ENCODE measurements at regions not wholly inside any gene's neighbourhood (a gene's known extent, or its start where the extent isn't known, plus 50 kb on each side); places are given as distances from the start of the nearest gene placed in this dataset.

DNA sequence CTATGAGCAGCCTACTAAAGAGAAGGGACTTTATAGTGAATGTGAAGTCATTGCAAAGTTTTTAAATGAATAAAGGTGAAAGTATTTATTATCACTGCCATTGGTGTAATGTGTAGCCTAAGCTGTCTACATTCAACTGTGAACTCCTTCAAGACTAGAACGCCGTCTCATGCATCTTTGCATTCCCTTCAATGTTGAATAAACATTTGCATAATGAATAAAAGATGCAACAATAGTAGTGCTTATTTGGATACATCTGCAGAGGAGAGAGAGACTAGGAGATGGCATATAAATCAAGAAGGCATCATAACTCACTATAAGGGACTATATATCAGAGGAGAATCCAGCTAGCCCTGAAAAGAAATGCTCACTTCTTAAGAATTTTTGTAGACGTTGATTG is 1623.8 kb upstream of the TENM3 start:
- no peaks in the 10 kb centered on the region for H3K27me3 Mint-ChIP-seq (ENCODE audit: unreplicated experiment)
- no peaks in the 10 kb centered on the region for H3K4me1 Mint-ChIP-seq (ENCODE audit: unreplicated experiment)
- no peaks in the 10 kb centered on the region for H3K36me3 Mint-ChIP-seq (ENCODE audit: unreplicated experiment)
- TF ChIP-seq, protein P1, sequence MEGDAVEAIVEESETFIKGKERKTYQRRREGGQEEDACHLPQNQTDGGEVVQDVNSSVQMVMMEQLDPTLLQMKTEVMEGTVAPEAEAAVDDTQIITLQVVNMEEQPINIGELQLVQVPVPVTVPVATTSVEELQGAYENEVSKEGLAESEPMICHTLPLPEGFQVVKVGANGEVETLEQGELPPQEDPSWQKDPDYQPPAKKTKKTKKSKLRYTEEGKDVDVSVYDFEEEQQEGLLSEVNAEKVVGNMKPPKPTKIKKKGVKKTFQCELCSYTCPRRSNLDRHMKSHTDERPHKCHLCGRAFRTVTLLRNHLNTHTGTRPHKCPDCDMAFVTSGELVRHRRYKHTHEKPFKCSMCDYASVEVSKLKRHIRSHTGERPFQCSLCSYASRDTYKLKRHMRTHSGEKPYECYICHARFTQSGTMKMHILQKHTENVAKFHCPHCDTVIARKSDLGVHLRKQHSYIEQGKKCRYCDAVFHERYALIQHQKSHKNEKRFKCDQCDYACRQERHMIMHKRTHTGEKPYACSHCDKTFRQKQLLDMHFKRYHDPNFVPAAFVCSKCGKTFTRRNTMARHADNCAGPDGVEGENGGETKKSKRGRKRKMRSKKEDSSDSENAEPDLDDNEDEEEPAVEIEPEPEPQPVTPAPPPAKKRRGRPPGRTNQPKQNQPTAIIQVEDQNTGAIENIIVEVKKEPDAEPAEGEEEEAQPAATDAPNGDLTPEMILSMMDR (IDR thresholded peaks at IDR 0.05), result no peak
- no peak overlapping the region for H3K27ac Mint-ChIP-seq (ENCODE audit: unreplicated experiment)
- DNase-seq (ENCODE audit: extremely low spot score, unreplicated experiment), result no peak
- no peaks in the 10 kb centered on the region for H3K9me3 Mint-ChIP-seq (ENCODE audit: unreplicated experiment)
- no peak overlapping the region for H3K4me3 Mint-ChIP-seq (ENCODE audit: unreplicated experiment)

DNA sequence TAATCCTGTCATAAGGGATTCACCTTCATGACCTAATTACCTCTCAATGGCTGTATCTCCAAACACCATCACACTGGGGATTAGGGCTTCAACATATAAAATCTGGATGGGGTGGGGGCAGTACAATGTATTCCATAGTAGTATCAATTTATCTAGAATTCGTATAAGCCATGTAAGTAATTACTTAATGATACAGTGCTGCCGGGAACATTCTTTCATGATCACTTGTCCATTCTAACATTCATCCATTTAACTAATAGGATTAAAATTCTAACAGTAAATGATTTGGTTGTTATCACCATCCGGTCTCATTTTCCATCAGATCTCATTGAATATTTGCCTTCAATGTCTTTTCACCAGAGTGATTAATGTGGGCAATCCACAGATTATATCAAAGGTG is 1620.9 kb upstream of the TENM3 start:
- H3K9me3 Mint-ChIP-seq (ENCODE audit: unreplicated experiment), result no peaks in the 10 kb centered on the region
- DNase-seq (ENCODE audit: extremely low spot score, unreplicated experiment), result no peak
- H3K4me3 Mint-ChIP-seq (ENCODE audit: unreplicated experiment), result no peak overlapping the region
- H3K27me3 Mint-ChIP-seq (ENCODE audit: unreplicated experiment), result no peaks in the 10 kb centered on the region
- TF ChIP-seq, protein P1 (IDR thresholded peaks at IDR 0.05), result no peak
- H3K27ac Mint-ChIP-seq (ENCODE audit: unreplicated experiment), result no peak overlapping the region
- H3K4me1 Mint-ChIP-seq (ENCODE audit: unreplicated experiment), result no peaks in the 10 kb centered on the region
- H3K36me3 Mint-ChIP-seq (ENCODE audit: unreplicated experiment), result no peaks in the 10 kb centered on the region

DNA sequence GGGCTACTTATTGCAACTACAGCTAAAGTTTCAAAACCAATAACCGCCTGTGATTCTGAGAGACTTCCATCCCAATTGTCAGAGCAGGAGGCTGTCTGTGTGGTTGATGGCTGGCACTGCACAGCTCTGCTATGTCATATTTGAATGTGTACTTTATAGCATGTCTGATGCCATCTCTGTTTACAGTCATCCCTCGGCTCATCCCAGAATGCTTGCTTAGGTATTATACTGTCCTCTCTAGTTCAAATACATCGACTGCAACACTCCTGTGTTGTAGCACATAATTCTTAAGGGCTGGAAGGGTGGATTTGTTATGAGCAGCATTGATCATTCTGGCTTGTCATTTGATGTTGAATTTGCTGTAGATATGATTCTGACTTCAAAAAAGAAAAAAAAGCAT is 1617.5 kb upstream of the TENM3 start:
- H3K4me3 Mint-ChIP-seq (ENCODE audit: unreplicated experiment), result no peak overlapping the region
- H3K9me3 Mint-ChIP-seq (ENCODE audit: unreplicated experiment), result no peaks in the 10 kb centered on the region
- H3K4me1 Mint-ChIP-seq (ENCODE audit: unreplicated experiment), result no peaks in the 10 kb centered on the region

DNA sequence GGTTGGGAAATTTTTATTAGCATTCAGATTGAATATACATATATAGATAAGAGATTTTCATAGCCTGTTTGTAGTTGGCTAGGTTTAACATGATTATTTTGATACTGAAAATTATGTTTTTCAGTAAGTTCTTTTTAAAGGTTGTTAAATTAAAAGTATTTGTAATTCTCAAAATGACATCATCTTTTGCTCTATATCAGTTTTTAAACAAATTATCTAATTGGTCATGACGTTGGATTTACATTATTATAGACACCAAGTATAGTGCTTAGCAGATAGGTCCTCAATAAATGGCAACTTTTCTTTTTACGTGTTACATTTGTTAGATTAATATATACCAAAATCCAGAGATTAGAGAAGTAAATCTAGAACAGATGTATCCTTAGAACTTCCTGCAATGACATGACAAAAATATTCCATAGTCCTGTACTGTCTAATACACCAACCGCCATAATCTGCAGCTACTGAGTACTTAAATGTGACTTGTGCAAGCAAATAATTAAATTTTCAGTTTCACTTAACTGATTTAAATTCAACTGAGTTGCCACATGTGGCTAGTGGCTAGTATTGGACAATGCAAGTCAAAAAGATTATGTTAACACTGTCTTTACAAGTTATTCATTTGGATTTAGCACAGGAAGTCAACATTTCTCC is 1613.1 kb upstream of the TENM3 start:
- DNase-seq (ENCODE audit: extremely low spot score, unreplicated experiment), result no peak

More for the DNA sequence above, 1617.5 kb upstream of the TENM3 start:
- TF ChIP-seq, protein P1 (IDR thresholded peaks at IDR 0.05), result no peak
- H3K27ac Mint-ChIP-seq (ENCODE audit: unreplicated experiment), result no peak overlapping the region
- no peak for DNase-seq (ENCODE audit: extremely low spot score, unreplicated experiment)
- no peaks in the 10 kb centered on the region for H3K36me3 Mint-ChIP-seq (ENCODE audit: unreplicated experiment)
- H3K27me3 Mint-ChIP-seq (ENCODE audit: unreplicated experiment), result no peaks in the 10 kb centered on the region

DNA sequence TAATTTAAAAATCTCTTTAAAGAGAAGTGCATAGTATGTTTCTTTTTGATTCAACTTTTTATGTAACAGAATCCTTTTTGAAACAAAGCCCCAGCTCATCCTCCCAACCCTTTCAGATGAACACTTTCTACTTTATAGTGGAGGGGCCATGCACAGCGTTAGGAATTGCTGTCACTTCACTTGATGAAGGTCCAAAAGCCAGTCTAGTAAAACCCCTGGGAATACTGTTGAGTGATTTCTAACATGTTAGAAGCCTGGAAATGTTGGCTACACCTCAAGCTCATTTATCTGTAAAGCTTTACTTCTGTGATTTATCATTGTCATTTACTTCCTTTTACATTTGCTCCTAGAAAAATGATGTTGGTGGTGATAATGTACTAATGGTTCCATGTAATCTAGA is 1608.9 kb upstream of the TENM3 start:
- Mint-ChIP-seq H3K27ac (ENCODE audit: unreplicated experiment) (no peak overlapping the region), H3K9me3 (ENCODE audit: unreplicated experiment) (no peaks in the 10 kb centered on the region), H3K4me1 (ENCODE audit: unreplicated experiment) (peaks cover 4% of the 10 kb centered on the region), H3K36me3 (ENCODE audit: unreplicated experiment) (no peaks in the 10 kb centered on the region), H3K4me3 (ENCODE audit: unreplicated experiment) (no peak overlapping the region), H3K27me3 (ENCODE audit: unreplicated experiment) (peaks cover 2% of the 10 kb centered on the region)
- TF ChIP-seq, protein P1 (IDR thresholded peaks at IDR 0.05), result no peak
- no peak for DNase-seq (ENCODE audit: extremely low spot score, unreplicated experiment)

More for the DNA sequence above, 1613.1 kb upstream of the TENM3 start:
- TF ChIP-seq, protein P1 (IDR thresholded peaks at IDR 0.05), result no peak
- no peak overlapping the region for H3K27ac Mint-ChIP-seq (ENCODE audit: unreplicated experiment)
- no peaks in the 10 kb centered on the region for H3K27me3 Mint-ChIP-seq (ENCODE audit: unreplicated experiment)
- no peaks in the 10 kb centered on the region for H3K4me1 Mint-ChIP-seq (ENCODE audit: unreplicated experiment)
- H3K36me3 Mint-ChIP-seq (ENCODE audit: unreplicated experiment), result no peaks in the 10 kb centered on the region
- H3K9me3 Mint-ChIP-seq (ENCODE audit: unreplicated experiment), result no peaks in the 10 kb centered on the region
- no peak overlapping the region for H3K4me3 Mint-ChIP-seq (ENCODE audit: unreplicated experiment)

Measured in osteocyte (in vitro differentiated cells).